Mucosa of rectum (tissue), 2 donors: ENCODE measurements at regions not wholly inside any gene's neighbourhood (a gene's known extent, or its start where the extent isn't known, plus 50 kb on each side); places are given as distances from the start of the nearest gene placed in this dataset.
A peak's percentile ranks its signal among the peaks of the same experiment; 100 is the strongest.

ENCODE experiments used
- H3K27ac ChIP-seq, 2 donors: one replicate each; pipeline ENCODE4 v1.7.0; 2013; ENCODE audit warnings: inconsistent platforms in 2 of 2, low read depth in 2 of 2, low read length in 2 of 2
- H3K27me3 ChIP-seq, 2 donors: one replicate each; pipeline ENCODE4 v1.7.0; 2013; ENCODE audit warnings: low read length in 2 of 2; ENCODE audit not compliant: control insufficient read depth in 2 of 2, insufficient read depth in 2 of 2
- H3K36me3 ChIP-seq, 2 donors: one replicate each; pipeline ENCODE4 v1.7.0; 2013; ENCODE audit warnings: low read length in 2 of 2; ENCODE audit not compliant: control insufficient read depth in 2 of 2, insufficient read depth in 2 of 2
- H3K4me1 ChIP-seq, 2 donors: one replicate each; pipeline ENCODE4 v1.7.0; 2013; ENCODE audit warnings: low read length in 2 of 2, mild to moderate bottlenecking in 1 of 2; ENCODE audit not compliant: control insufficient read depth in 2 of 2, insufficient read depth in 2 of 2
- H3K4me3 ChIP-seq, 2 donors: one replicate each; pipeline ENCODE4 v1.7.0; 2013; ENCODE audit warnings: low read length in 2 of 2
- H3K9ac ChIP-seq, 2 donors: one replicate each; pipeline ENCODE4 v1.7.0; 2013; ENCODE audit warnings: low read length in 2 of 2, low read depth in 1 of 2, mild to moderate bottlenecking in 1 of 2
- H3K9me3 ChIP-seq, 2 donors: one replicate each; pipeline ENCODE4 v1.7.0; 2013; ENCODE audit warnings: low read length in 2 of 2; ENCODE audit not compliant: control insufficient read depth in 2 of 2
- donor health status: healthy.
- donor health status: Normal muscosa, but diverticular disease.

GRCh38 chr1:193462629-193463320, 276.4 kb upstream of the B3GALT2 start:
- no peak overlapping the region for H3K4me3 ChIP-seq
- no peaks in the 10 kb centered on the region for H3K9me3 ChIP-seq
- H3K27me3 ChIP-seq, result no peaks in the 10 kb centered on the region
- H3K9ac ChIP-seq, result no peak overlapping the region
- no peaks in the 10 kb centered on the region for H3K4me1 ChIP-seq
- H3K36me3 ChIP-seq, result no peaks in the 10 kb centered on the region
- H3K27ac ChIP-seq, result peak overlapping the region in 1 of 2 donors; percentile 27

GRCh38 chr1:193458628-193459027, 272.2 kb upstream of the B3GALT2 start:
- no peak overlapping the region for H3K27ac ChIP-seq
- H3K4me1 ChIP-seq, result no peaks in the 10 kb centered on the region
- H3K4me3 ChIP-seq, result no peak overlapping the region
- H3K9me3 ChIP-seq, result no peaks in the 10 kb centered on the region
- H3K27me3 ChIP-seq, result no peaks in the 10 kb centered on the region
- H3K36me3 ChIP-seq, result no peaks in the 10 kb centered on the region
- no peak overlapping the region for H3K9ac ChIP-seq

GRCh38 chr1:193457676-193458075, 271.3 kb upstream of the B3GALT2 start:
- Histone ChIP-seq H3K4me3 (no peak overlapping the region), H3K27ac (no peak overlapping the region), H3K4me1 (no peaks in the 10 kb centered on the region), H3K36me3 (no peaks in the 10 kb centered on the region), H3K9me3 (no peaks in the 10 kb centered on the region), H3K27me3 (no peaks in the 10 kb centered on the region), H3K9ac (no peak overlapping the region)

- no peak overlapping the region for H3K27ac ChIP-seq
- H3K9ac ChIP-seq, result no peak overlapping the region
- H3K9me3 ChIP-seq, result no peaks in the 10 kb centered on the region
- H3K4me1 ChIP-seq, result no peaks in the 10 kb centered on the region
- H3K36me3 ChIP-seq, result no peaks in the 10 kb centered on the region
- no peak overlapping the region for H3K4me3 ChIP-seq
- no peaks in the 10 kb centered on the region for H3K27me3 ChIP-seq
Measured at GRCh38 chr1:193456811-193457280, 270.4 kb upstream of the B3GALT2 start.

- H3K36me3 ChIP-seq, result no peaks in the 10 kb centered on the region
- no peak overlapping the region for H3K27ac ChIP-seq
- H3K9me3 ChIP-seq, result no peaks in the 10 kb centered on the region
- H3K4me3 ChIP-seq, result no peak overlapping the region
- H3K4me1 ChIP-seq, result no peaks in the 10 kb centered on the region
- peaks cover 0 to 3% of the 10 kb centered on the region in 2 donors for H3K27me3 ChIP-seq
- no peak overlapping the region for H3K9ac ChIP-seq
Measured at GRCh38 chr1:193451606-193452005, 265.2 kb upstream of the B3GALT2 start.

- Histone ChIP-seq H3K27me3 (peaks cover 0 to 3% of the 10 kb centered on the region in 2 donors), H3K9me3 (no peaks in the 10 kb centered on the region), H3K36me3 (no peaks in the 10 kb centered on the region), H3K27ac (no peak overlapping the region), H3K4me1 (no peaks in the 10 kb centered on the region), H3K4me3 (no peak overlapping the region), H3K9ac (no peak overlapping the region)
Measured at GRCh38 chr1:193451001-193451400, 264.6 kb upstream of the B3GALT2 start.

GRCh38 chr1:193448682-193449461, 262.5 kb upstream of the B3GALT2 start:
- Histone ChIP-seq H3K4me1 (no peaks in the 10 kb centered on the region), H3K27me3 (peaks cover 0 to 3% of the 10 kb centered on the region in 2 donors), H3K27ac (peak overlapping the region; percentile 0 to 1), H3K4me3 (no peak overlapping the region), H3K9ac (peak overlapping the region in 1 of 2 donors; percentile 5), H3K9me3 (no peaks in the 10 kb centered on the region), H3K36me3 (no peaks in the 10 kb centered on the region)

GRCh38 chr1:193443886-193444285, 257.5 kb upstream of the B3GALT2 start:
- H3K27ac ChIP-seq, result no peak overlapping the region
- no peaks in the 10 kb centered on the region for H3K9me3 ChIP-seq
- no peaks in the 10 kb centered on the region for H3K36me3 ChIP-seq
- no peak overlapping the region for H3K4me3 ChIP-seq
- peaks cover 0 to 1% of the 10 kb centered on the region in 2 donors for H3K27me3 ChIP-seq
- no peak overlapping the region for H3K9ac ChIP-seq
- H3K4me1 ChIP-seq, result no peaks in the 10 kb centered on the region

GRCh38 chr1:193438771-193439170, 252.4 kb upstream of the B3GALT2 start:
- Histone ChIP-seq H3K27ac (no peak overlapping the region), H3K4me3 (no peak overlapping the region), H3K9ac (no peak overlapping the region), H3K4me1 (no peaks in the 10 kb centered on the region), H3K9me3 (peaks cover 2 to 4% of the 10 kb centered on the region in 2 donors), H3K27me3 (no peaks in the 10 kb centered on the region), H3K36me3 (no peaks in the 10 kb centered on the region)

GRCh38 chr1:193438312-193438711, 251.9 kb upstream of the B3GALT2 start:
- Histone ChIP-seq H3K4me1 (no peaks in the 10 kb centered on the region), H3K27ac (no peak overlapping the region), H3K9me3 (peaks cover 5 to 8% of the 10 kb centered on the region in 2 donors), H3K27me3 (no peaks in the 10 kb centered on the region), H3K4me3 (no peak overlapping the region), H3K36me3 (no peaks in the 10 kb centered on the region), H3K9ac (no peak overlapping the region)
